BE2C (cell line): ENCODE measurements at regions not wholly inside any gene's neighbourhood (a gene's known extent, or its start where the extent isn't known, plus 50 kb on each side); places are given as distances from the start of the nearest gene placed in this dataset.
A peak's percentile ranks its signal among the peaks of the same experiment; 100 is the strongest.
"Not testable (repeated sequence)": the region's sequence is repeated elsewhere in the genome, so short reads cannot be mapped to it uniquely, and the experiment has no call there.

Experiments used
- DNase-seq: peaks from one replicate; pipeline ENCODE4 v3.0.0-alpha.2; 2020
- H3K27me3 ChIP-seq: fragments of 250-450 bp; sonication (Bioruptor Pico); 2 replicates; pipeline ENCODE4 v1.5.1; 2020; ENCODE audit warnings: mild to moderate bottlenecking
- H3K36me3 ChIP-seq: fragments of 250-450 bp; sonication (Bioruptor Pico); 2 replicates; pipeline ENCODE4 v1.5.1; 2020; ENCODE audit warnings: mild to moderate bottlenecking
- H3K4me1 ChIP-seq: fragments of 250-450 bp; sonication (Bioruptor Pico); 2 replicates; pipeline ENCODE4 v1.5.1; 2020
- H3K4me3 ChIP-seq: 2 replicates; pipeline ENCODE4 v1.5.1; 2011; ENCODE audit warnings: low read depth, low read length
- H3K9me3 ChIP-seq: fragments of 250-450 bp; sonication (Bioruptor Pico); 2 replicates; pipeline ENCODE4 v1.5.1; 2020
- TF ChIP-seq, protein P1 (sequence below): IDR thresholded peaks from 2 replicates; pipeline ENCODE4 v1.5.1; 2012; ENCODE audit warnings: mild to moderate bottlenecking, low read depth, low read length

- H3K9me3 ChIP-seq = no peaks in the 10 kb centered on the region
- no peak for DNase-seq
- TF ChIP-seq, protein P1, sequence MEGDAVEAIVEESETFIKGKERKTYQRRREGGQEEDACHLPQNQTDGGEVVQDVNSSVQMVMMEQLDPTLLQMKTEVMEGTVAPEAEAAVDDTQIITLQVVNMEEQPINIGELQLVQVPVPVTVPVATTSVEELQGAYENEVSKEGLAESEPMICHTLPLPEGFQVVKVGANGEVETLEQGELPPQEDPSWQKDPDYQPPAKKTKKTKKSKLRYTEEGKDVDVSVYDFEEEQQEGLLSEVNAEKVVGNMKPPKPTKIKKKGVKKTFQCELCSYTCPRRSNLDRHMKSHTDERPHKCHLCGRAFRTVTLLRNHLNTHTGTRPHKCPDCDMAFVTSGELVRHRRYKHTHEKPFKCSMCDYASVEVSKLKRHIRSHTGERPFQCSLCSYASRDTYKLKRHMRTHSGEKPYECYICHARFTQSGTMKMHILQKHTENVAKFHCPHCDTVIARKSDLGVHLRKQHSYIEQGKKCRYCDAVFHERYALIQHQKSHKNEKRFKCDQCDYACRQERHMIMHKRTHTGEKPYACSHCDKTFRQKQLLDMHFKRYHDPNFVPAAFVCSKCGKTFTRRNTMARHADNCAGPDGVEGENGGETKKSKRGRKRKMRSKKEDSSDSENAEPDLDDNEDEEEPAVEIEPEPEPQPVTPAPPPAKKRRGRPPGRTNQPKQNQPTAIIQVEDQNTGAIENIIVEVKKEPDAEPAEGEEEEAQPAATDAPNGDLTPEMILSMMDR = no peak
- no peaks in the 10 kb centered on the region for H3K4me1 ChIP-seq
- H3K36me3 ChIP-seq = no peaks in the 10 kb centered on the region
- H3K27me3 ChIP-seq = no peaks in the 10 kb centered on the region
- no peak overlapping the region for H3K4me3 ChIP-seq
These were observed 300.4 kb upstream of the KCNH7 start for GRCh38 chr2:163138947-163139346.

GRCh38 chr2:163135256-163135655 lies 296.7 kb upstream of the KCNH7 start:
- no peak for DNase-seq
- Histone ChIP-seq H3K9me3 (no peaks in the 10 kb centered on the region), H3K36me3 (no peaks in the 10 kb centered on the region), H3K4me3 (no peak overlapping the region), H3K4me1 (no peaks in the 10 kb centered on the region), H3K27me3 (no peaks in the 10 kb centered on the region)
- TF ChIP-seq, protein P1 = no peak

GRCh38 chr2:163133602-163134001 lies 295.0 kb upstream of the KCNH7 start:
- DNase-seq = no peak
- H3K9me3 ChIP-seq = no peaks in the 10 kb centered on the region
- no peaks in the 10 kb centered on the region for H3K36me3 ChIP-seq
- no peaks in the 10 kb centered on the region for H3K4me1 ChIP-seq
- no peaks in the 10 kb centered on the region for H3K27me3 ChIP-seq
- no peak overlapping the region for H3K4me3 ChIP-seq
- TF ChIP-seq, protein P1 = no peak

GRCh38 chr2:163132850-163133249 lies 294.3 kb upstream of the KCNH7 start:
- TF ChIP-seq, protein P1 = peak; percentile 11; the same call in 1 of the 2 replicates
- H3K27me3 ChIP-seq = no peaks in the 10 kb centered on the region
- H3K9me3 ChIP-seq = no peaks in the 10 kb centered on the region
- H3K36me3 ChIP-seq = no peaks in the 10 kb centered on the region
- no peaks in the 10 kb centered on the region for H3K4me1 ChIP-seq
- no peak overlapping the region for H3K4me3 ChIP-seq
- no peak for DNase-seq

DNA sequence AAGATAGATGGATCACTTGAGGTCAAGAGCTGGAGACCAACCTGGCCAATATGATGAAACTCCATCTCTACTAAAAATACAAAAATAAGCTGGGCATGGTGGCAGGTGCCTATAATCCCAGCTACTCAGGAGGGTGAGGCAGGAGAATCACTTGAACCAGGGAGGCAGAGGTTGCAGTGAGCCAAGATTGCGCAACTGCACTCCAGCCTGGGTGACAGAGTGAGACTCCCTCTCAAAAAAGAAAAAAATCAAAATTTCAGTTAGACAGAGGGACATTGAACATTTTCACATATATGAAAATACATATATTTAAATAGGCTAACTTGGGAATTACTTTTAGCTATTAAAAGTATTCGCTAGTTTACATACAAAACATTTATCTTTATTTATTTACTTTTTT lies 293.6 kb upstream of the KCNH7 start:
- not testable (repeated sequence) for H3K27me3 ChIP-seq, H3K4me3 ChIP-seq, DNase-seq, H3K4me1 ChIP-seq, H3K36me3 ChIP-seq, H3K9me3 ChIP-seq

DNA sequence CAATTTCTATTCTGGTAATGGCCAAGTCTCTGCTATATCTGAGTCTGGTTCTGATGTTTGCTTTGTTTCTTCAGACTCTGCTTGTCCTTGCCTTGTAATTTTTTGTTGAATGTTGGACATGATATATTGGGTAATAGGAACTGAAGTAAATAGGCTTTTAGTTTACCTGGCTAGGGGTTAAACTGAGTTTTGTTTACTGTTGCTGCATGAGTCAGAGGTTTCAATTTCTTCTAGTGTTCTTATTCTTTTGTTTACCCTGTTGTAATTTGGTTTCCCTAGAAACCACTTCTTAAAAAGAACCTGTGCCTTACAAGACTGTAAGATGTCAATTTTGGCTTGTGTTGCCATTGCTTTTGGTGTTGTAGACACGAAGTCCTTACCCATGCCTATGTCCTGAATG lies 285.0 kb upstream of the KCNH7 start:
- Histone ChIP-seq H3K9me3 (no peaks in the 10 kb centered on the region), H3K4me3 (no peak overlapping the region), H3K36me3 (no peaks in the 10 kb centered on the region), H3K27me3 (no peaks in the 10 kb centered on the region), H3K4me1 (no peaks in the 10 kb centered on the region)
- TF ChIP-seq, protein P1 = no peak
- no peak for DNase-seq

DNA sequence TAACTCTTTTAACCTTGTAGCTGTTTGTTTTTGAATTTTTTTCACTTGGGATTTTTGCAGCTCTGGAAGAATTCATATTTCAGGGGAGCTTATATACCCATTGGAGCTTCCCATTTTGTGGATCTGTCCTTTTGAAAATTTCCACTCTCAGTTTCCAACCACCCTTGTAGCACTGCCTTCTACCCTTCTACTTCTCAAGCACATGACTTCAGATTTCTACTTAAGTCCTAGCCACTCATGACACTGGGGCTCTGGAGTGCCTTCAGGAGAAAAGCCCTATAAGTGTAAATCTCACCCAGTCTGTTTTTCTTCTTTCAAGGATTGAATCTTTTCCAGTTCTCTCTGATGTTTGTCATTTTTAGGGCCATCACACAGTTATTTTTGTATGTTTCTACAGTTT lies 283.7 kb upstream of the KCNH7 start:
- H3K4me1 ChIP-seq = no peaks in the 10 kb centered on the region
- no peaks in the 10 kb centered on the region for H3K27me3 ChIP-seq
- H3K9me3 ChIP-seq = no peaks in the 10 kb centered on the region
- TF ChIP-seq, protein P1 = no peak
- H3K4me3 ChIP-seq = no peak overlapping the region
- no peak for DNase-seq
- no peaks in the 10 kb centered on the region for H3K36me3 ChIP-seq
